ENCODE measurements at regions not wholly inside any gene's neighbourhood (a gene's known extent, or its start where the extent isn't known, plus 50 kb on each side); places are given as distances from the start of the nearest gene placed in this dataset.
A peak's percentile ranks its signal among the peaks of the same experiment; 100 is the strongest.

DNA sequence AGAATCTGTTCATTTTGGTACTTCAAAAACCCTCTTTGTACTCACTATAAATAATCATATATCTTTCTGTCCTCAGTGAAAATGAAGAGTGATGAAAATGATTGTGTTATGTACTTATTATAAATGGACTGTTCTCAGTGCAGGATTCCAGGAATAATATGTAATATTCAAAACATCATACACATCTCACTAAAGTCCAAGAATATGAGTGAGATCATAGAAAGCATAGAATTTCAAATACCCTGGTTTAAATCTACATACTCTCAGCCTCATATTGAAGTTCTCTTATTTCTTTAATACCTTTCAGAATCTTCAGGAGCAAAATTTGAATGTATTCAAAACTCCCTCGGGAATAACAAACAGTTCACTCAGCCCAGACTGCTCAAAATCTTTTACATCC lies 868.0 kb downstream of the SLITRK6 start:
- no peak for DNase-seq

DNA sequence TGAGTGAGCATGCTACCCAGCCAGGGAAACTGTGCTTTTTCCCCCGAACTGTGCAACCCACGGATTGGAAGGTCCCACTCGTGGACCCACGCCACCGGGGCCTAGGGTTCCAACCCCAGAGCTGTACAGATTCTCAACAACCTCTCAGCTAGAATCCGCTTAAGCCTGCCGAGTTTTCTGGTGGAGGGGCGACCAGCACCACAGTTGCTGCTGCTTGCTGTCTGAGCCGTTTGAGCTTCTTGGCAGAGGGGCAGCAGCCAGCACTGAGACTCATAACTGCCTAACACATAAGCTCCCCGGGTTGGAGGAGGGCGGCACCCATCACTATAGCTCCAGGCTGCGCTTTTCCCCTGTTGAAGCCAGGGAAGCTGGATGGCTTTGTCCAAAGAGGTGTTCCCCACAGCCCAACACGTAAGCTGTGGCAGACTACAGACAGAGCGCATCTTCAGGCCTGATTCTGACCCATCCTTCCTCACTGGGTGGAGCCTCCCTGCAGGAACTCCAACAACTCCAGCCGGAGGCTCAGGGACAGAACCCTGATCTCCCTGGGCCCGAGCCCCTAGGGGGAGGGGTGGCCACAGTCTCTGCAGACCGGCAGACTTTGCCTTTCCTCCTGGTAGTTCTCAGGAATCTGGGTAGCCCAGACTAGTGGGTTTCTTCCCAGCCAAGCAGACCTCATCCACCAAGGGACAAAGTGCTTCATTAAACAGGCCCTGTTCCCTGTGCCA lies 871.6 kb downstream of the SLITRK6 start:
- DNase-seq: no peak

DNA sequence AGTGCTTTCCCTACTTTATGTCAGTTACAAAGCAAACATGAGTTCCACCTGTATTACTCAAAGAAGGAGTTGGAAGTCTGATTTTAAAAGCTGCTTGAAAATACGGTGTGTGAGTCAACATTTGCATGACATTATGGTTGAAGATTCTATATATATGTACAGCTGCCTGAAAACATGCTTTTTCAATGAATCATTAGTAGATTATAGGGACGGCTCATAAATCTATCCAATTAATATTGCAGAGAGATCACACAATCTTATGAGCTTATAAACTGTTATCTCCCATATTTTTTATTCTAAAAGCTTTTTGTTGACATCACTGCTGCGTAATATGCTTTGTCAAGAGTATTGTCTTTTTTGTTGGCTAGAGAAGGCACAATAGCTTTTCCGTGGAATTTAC lies 873.8 kb downstream of the SLITRK6 start:
- no peak for DNase-seq

- no peak for DNase-seq
Observed at GRCh38 chr13:84923831-84924230, 875.4 kb downstream of the SLITRK6 start.

GRCh38 chr13:84917252-84917878 lies 881.9 kb downstream of the SLITRK6 start:
- peak; percentile 48 for DNase-seq

DNA sequence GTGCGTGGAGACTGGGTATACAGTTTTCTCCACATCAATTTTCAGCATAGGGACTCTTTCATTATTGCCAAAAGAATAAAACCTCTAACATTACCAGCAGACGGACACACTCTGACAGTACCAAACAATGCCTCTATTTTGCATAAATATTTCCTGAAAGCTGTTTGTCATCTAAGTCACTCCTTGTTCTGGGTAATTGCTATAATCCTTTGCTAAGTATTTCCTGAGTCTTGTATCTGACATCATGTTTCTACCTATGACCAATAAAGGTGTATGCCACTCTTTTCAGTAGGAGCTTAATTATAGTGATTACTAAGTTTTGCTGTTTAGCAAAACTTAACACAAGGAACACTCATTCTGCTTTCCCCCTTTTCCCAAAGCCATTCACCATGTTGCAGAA lies 886.5 kb downstream of the SLITRK6 start:
- no peak for DNase-seq

DNA sequence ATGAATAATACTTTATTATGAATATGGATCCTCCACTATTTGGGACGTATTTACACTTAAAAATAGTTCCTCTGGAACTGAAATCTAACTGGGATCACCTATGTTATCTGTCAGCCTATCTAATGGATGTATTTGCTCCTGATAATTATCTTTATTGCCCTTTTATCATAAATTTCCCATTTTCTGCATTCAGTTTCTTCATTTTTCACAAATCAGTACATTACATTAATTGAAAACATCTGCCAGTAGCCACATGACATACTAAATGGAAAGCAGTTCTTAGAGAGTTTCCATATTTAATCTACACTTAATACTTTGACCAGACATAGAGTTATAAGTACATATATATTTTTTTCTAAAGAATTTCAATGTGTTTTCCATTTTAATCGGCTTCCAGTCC lies 888.8 kb downstream of the SLITRK6 start:
- DNase-seq: no peak

- DNase-seq: no peak
Observed at GRCh38 chr13:84903391-84903790, 895.8 kb downstream of the SLITRK6 start.

GRCh38 chr13:84902243-84902642 lies 897.0 kb downstream of the SLITRK6 start:
- no peak for DNase-seq

DNA sequence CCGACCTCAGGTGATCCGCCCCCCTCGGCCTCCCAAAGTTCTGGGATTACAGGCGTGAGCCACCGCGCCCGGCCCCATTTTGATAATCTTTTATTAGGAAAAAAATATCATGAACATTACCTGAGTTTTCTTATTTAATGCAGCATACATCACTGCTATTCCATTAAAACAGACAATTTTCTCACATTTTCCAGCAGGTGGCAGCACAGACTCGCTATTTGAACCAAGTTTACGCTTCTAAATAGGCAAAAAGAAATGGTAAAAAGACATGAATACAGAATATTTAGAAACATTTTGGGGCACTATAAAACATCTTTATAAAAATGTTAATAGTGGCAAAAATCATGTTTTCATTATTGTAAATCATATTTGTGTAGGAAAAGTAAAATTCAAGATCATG lies 903.1 kb downstream of the SLITRK6 start:
- DNase-seq: peak; percentile 72

DNA sequence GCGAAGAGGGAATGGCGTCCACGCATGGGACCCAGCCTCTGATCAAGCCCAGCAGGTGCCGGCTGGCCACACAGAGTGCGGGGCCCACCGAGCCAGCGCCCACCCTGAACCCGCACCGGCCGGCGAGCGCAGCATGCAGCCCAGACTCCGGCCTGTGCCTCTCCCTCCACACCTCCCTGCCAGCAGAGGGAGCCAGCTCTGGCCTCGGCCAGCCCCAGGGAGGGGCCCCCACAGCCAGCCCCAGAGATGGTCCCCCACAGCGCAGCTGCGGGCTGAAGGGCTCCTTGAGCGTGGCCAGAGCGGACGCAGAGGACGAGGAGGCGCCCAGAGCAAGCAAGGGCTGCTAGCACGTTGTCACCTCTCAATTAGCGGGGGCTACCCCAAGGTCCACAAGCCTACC lies 904.5 kb downstream of the SLITRK6 start:
- no peak for DNase-seq

DNA sequence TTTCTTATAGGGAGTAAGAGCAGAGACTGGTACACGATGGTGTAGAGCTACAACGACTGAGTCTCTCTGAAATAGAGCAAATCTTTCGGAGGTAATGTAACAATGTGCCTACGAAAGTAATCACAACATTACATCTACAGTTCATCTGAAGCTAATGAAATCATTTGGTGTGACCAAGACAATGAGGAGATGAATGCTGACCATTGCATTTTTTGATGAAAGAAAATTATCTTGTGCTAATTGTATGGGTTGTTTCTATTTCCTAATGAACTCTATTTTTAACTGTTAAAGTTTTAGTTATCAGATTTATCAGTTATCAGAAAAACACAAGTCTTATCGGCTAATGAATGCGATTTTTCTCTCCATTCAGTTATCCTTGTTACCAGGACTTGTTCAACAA lies 913.4 kb downstream of the SLITRK6 start:
- no peak for DNase-seq

- DNase-seq: peak; percentile 16
Observed at GRCh38 chr13:84873951-84874350, 925.3 kb downstream of the SLITRK6 start.

- no peak for DNase-seq
Observed at GRCh38 chr13:84870190-84870589, 929.0 kb downstream of the SLITRK6 start.

DNA sequence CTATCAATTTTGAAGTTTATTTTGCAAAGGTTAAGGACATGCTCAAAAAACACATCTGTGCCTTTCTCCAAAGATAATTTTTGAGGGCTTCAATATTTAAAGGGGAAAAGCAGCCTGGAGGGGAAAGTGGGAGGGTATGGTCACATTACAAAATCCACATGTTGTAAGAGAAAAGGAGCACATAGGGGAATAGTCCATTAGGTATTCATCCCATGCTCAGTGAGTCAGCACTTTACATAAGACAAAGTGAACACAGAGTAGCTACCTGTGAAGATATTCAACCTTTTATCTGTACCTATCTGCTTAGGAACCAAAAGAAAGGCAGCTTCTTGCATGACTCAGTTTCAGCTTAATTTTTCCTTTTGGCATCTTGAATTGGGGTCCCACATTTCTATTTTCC lies 932.0 kb downstream of the SLITRK6 start:
- DNase-seq: peak; percentile 42

GRCh38 chr13:84865783-84866221 lies 933.4 kb downstream of the SLITRK6 start:
- peak; percentile 94 for DNase-seq

GRCh38 chr13:84864341-84864740 lies 934.9 kb downstream of the SLITRK6 start:
- no peak for DNase-seq

GRCh38 chr13:84847107-84847506 lies 952.1 kb downstream of the SLITRK6 start:
- no peak for DNase-seq

DNA sequence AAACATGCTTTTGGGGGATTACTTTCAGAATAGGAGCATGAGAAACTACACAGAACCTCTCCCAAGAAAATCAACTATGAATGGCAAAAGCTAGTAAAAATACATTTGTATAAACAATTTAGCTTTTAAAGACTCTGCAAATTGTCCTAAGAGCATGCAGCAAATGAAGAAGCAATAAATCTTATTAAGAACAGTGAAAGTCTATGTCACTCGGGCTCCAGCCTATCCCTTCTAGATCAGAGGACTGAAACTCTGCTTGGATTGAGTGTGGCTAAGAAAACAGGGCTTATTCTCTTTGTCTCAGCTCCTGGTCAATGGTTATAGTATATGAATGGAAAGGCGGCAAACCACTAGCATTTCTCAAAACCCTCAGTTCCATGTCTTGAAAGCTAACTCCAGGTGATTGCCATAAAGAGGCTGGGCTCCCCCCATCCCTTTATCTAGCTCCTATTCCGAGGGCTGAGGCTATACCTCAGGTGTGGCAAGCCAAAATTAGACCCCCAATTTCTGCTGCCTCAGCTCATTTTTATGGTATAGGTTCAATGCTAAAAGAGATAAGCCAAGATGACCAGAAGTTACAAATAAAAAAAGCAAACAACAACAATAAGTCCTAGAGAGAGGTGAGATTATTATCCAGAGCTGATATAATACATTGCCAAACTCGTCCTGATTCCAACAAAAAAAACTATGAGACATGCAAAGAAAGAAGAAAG lies 953.2 kb downstream of the SLITRK6 start:
- DNase-seq: no peak

DNA sequence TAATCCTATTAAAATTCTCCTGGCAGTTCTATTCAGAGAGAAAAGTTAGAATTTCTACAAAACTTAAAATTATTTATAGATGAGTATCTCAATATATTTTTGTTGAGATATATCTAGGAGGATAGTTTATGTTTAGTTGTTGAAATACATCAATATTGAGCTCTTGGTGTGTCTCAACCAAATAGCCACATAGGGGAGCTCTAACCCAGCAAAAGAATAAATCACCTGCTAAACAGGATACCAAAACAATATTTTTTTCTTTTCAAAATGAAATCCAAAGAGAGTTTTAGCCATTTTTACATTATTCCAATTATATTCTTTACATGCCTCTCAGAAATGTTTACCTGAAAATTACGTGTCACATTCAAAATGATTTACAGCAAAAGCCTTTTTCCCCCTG lies 954.7 kb downstream of the SLITRK6 start:
- peak; percentile 59 for DNase-seq

DNA sequence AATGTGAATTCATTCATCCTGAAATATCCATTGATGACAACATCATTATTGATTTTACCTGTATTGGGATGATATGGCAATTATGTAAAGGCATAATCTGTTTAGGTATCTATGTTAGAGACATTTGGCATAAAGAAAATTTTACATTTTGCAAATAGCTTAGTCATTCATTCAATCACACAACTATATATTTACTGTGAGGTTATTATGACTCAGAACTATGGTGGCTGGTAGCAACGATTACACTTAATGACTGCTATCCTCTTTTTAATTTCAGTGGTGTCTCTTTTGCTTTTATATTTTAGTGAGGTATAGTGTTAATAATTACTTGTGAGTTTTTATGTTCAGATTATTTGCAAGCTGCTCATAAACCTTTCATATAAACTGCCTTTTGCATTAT lies 955.9 kb downstream of the SLITRK6 start:
- DNase-seq: no peak

GRCh38 chr13:84834201-84834600 lies 951.9 kb upstream of the SLITRK1 start:
- no peak for DNase-seq

GRCh38 chr13:84831666-84832657 lies 949.7 kb upstream of the SLITRK1 start:
- DNase-seq: no peak

Measured in NCI-H146 (cell line).